ENCODE measurements at regions not wholly inside any gene's neighbourhood (a gene's known extent, or its start where the extent isn't known, plus 50 kb on each side); places are given as distances from the start of the nearest gene placed in this dataset.

- ChIA-PET CTCF (no interaction called here), POLR2A (no interaction called here)
- no peaks in the 10 kb centered on the region for H3K27me3 ChIP-seq (ENCODE audit: control insufficient read depth in 2 of 2, insufficient read depth in 2 of 2, low read length in 2 of 2)
- H2AFZ ChIP-seq (ENCODE audit: low read depth, low read length) = no peak overlapping the region
- H3K9me1 ChIP-seq (replicated peaks; ENCODE audit: control insufficient read depth, extremely low read depth, insufficient read depth, low read length) = no peaks in the 10 kb centered on the region
- DNase-seq (ENCODE audit: low read depth, low spot score) = no peak
- BruUV-seq (replicated peaks) = no TSS peak
- no peaks in the 10 kb centered on the region for H3K79me2 ChIP-seq (ENCODE audit: control insufficient read depth, insufficient read depth, low read length)
- dilution Hi-C loops (cut with MboI; ENCODE audit: extremely low pct_ligation_motif_present, low sequenced_read_pairs) = no loop called here
- FAIRE-seq = no peak
- no peak overlapping the region for H3K27ac ChIP-seq (ENCODE audit: insufficient read depth, low read depth, low read length)
- no peak overlapping the region for H3K4me3 ChIP-seq (replicated peaks in 1 of 3; ENCODE audit: insufficient read depth in 1 of 3, low read depth in 1 of 3, low read length in 3 of 3)
- H3K9ac ChIP-seq (replicated peaks; ENCODE audit: extremely low read depth, insufficient read depth, low read length) = no peak overlapping the region
- H3K9me3 ChIP-seq (replicated peaks; ENCODE audit: control insufficient read depth, insufficient read depth, low read length) = peaks cover 6% of the 10 kb centered on the region
- H3K36me3 ChIP-seq (ENCODE audit: control insufficient read depth in 2 of 2, extremely low read depth in 1 of 2, insufficient read depth in 2 of 2, low read length in 2 of 2) = no peaks in the 10 kb centered on the region
- H3K4me2 ChIP-seq (ENCODE audit: insufficient read depth, low read length) = no peak overlapping the region
- H4K20me1 ChIP-seq (replicated peaks; ENCODE audit: control insufficient read depth, extremely low read depth, insufficient read depth, low read length) = no peaks in the 10 kb centered on the region
- H3K4me1 ChIP-seq (ENCODE audit: control insufficient read depth, extremely low read depth, insufficient read depth, low read length) = no peaks in the 10 kb centered on the region
- TF ChIP-seq POLR2AphosphoS5 (IDR thresholded peaks at IDR 0.05; ENCODE audit: insufficient read depth, low read depth, low read length) (no peak), FOS (IDR thresholded peaks at IDR 0.05; ENCODE audit: borderline replicate concordance, insufficient read depth, low read length) (no peak), GATA2 (IDR thresholded peaks at IDR 0.05; ENCODE audit: insufficient read depth, insufficient read length, low read depth, low read length) (no peak), MYC (IDR thresholded peaks at IDR 0.05; ENCODE audit: low read depth, low read length) (no peak), POLR2A (IDR thresholded peaks at IDR 0.05; ENCODE audit: low read depth, low read length) (no peak), JUN (IDR thresholded peaks at IDR 0.05; ENCODE audit: borderline replicate concordance, insufficient read depth, insufficient read length, low read depth) (no peak)
- TF ChIP-seq, protein P1, sequence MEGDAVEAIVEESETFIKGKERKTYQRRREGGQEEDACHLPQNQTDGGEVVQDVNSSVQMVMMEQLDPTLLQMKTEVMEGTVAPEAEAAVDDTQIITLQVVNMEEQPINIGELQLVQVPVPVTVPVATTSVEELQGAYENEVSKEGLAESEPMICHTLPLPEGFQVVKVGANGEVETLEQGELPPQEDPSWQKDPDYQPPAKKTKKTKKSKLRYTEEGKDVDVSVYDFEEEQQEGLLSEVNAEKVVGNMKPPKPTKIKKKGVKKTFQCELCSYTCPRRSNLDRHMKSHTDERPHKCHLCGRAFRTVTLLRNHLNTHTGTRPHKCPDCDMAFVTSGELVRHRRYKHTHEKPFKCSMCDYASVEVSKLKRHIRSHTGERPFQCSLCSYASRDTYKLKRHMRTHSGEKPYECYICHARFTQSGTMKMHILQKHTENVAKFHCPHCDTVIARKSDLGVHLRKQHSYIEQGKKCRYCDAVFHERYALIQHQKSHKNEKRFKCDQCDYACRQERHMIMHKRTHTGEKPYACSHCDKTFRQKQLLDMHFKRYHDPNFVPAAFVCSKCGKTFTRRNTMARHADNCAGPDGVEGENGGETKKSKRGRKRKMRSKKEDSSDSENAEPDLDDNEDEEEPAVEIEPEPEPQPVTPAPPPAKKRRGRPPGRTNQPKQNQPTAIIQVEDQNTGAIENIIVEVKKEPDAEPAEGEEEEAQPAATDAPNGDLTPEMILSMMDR (IDR thresholded peaks at IDR 0.05; ENCODE audit: extremely low read depth in 1 of 2, insufficient read depth in 1 of 2, low read depth in 1 of 2, low read length in 2 of 2) = no peak
- TF ChIP-seq, protein P2, sequence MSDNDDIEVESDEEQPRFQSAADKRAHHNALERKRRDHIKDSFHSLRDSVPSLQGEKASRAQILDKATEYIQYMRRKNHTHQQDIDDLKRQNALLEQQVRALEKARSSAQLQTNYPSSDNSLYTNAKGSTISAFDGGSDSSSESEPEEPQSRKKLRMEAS (IDR thresholded peaks at IDR 0.05; ENCODE audit: insufficient read depth, insufficient read length) = no peak
- intact Hi-C loops (cut with micrococcal nuclease) = no loop called here
Observed at GRCh38 chr7:56578612-56579011, 462.4 kb upstream of the NUPR2 start.
